ENCODE measurements at regions not wholly inside any gene's neighbourhood (a gene's known extent, or its start where the extent isn't known, plus 50 kb on each side); places are given as distances from the start of the nearest gene placed in this dataset.

DNA sequence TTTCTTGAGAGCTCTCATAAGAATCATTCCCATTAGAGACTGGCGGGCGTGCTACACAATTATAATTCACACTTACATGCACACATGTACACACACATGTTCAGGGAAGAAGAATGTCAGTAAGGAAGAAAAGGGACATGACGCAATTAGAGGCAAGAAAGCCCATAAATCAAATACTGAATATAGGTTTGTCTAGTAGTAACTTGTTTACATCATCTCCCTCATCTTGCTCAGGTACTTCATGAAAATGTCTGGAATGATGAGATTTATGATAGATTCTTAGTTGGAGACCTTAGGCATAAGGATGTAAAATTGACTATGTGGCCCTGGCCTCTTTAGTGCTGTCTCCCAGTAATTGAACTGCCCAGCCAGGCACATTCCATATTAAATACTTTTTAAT is 628.0 kb upstream of the PCDH20 start:
- no peak for DNase-seq
- no peaks in the 10 kb centered on the region for H3K4me1 ChIP-seq
- TF ChIP-seq, protein P1, sequence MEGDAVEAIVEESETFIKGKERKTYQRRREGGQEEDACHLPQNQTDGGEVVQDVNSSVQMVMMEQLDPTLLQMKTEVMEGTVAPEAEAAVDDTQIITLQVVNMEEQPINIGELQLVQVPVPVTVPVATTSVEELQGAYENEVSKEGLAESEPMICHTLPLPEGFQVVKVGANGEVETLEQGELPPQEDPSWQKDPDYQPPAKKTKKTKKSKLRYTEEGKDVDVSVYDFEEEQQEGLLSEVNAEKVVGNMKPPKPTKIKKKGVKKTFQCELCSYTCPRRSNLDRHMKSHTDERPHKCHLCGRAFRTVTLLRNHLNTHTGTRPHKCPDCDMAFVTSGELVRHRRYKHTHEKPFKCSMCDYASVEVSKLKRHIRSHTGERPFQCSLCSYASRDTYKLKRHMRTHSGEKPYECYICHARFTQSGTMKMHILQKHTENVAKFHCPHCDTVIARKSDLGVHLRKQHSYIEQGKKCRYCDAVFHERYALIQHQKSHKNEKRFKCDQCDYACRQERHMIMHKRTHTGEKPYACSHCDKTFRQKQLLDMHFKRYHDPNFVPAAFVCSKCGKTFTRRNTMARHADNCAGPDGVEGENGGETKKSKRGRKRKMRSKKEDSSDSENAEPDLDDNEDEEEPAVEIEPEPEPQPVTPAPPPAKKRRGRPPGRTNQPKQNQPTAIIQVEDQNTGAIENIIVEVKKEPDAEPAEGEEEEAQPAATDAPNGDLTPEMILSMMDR (IDR thresholded peaks at IDR 0.05), result no peak
- H3K4me3 ChIP-seq, result no peak overlapping the region
- no peaks in the 10 kb centered on the region for H3K27me3 ChIP-seq
- H3K9me3 ChIP-seq, result no peaks in the 10 kb centered on the region
- no peak overlapping the region for H3K27ac ChIP-seq
- intact Hi-C loops (cut with DNase I), result no loop called here
- H3K9ac ChIP-seq (ENCODE audit: low read depth in 2 of 2, low read length in 2 of 2), result no peak overlapping the region
- H3K36me3 ChIP-seq, result no peaks in the 10 kb centered on the region

DNA sequence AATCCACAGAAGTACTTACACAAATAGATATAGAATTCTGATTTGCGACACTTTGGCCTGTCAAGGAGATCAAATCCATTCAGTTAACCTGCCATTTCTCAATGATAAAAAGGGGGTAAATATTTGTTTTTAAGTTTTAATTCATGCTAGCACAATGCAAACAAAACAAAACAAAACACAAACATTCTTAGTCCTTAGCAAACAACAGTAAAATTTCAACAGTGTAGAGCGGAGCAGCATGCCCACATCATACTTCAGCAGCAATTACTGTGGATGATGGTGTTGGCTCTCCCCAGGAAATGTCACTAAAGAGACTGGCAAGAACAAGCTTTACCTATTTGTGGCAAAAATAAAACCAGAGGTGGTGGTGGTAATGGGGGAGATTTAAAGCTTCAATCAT is 625.2 kb upstream of the PCDH20 start:
- no peaks in the 10 kb centered on the region for H3K36me3 ChIP-seq
- intact Hi-C loops (cut with DNase I), result no loop called here
- no peaks in the 10 kb centered on the region for H3K4me1 ChIP-seq
- no peaks in the 10 kb centered on the region for H3K27me3 ChIP-seq
- no peaks in the 10 kb centered on the region for H3K9me3 ChIP-seq
- H3K27ac ChIP-seq, result no peak overlapping the region
- no peak for DNase-seq
- no peak overlapping the region for H3K9ac ChIP-seq (ENCODE audit: low read depth in 2 of 2, low read length in 2 of 2)
- no peak overlapping the region for H3K4me3 ChIP-seq
- TF ChIP-seq, protein P1 (IDR thresholded peaks at IDR 0.05), result no peak

DNA sequence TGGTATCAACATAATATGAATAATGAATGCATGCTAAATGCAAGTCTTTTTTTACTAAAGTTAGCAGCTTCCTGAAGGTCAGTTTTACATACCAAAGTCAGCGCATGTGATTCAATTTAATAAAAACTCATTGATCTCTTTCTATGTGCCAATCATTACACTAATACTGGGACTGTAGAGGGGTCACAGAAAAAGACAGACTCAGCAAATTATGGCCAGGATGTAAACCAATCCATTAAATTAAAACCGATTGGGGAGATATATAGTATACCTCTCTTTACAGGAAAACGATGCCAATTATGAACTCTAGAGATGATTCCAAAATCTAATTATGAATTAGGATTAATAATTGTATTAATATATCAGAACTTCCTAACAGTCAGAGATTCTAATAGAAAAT is 624.4 kb upstream of the PCDH20 start:
- Histone ChIP-seq H3K27ac (no peak overlapping the region), H3K4me1 (no peaks in the 10 kb centered on the region), H3K27me3 (no peaks in the 10 kb centered on the region), H3K9me3 (no peaks in the 10 kb centered on the region), H3K36me3 (no peaks in the 10 kb centered on the region), H3K4me3 (no peak overlapping the region), H3K9ac (ENCODE audit: low read depth in 2 of 2, low read length in 2 of 2) (no peak overlapping the region)
- TF ChIP-seq, protein P1 (IDR thresholded peaks at IDR 0.05), result no peak
- intact Hi-C loops (cut with DNase I), result no loop called here
- no peak for DNase-seq

DNA sequence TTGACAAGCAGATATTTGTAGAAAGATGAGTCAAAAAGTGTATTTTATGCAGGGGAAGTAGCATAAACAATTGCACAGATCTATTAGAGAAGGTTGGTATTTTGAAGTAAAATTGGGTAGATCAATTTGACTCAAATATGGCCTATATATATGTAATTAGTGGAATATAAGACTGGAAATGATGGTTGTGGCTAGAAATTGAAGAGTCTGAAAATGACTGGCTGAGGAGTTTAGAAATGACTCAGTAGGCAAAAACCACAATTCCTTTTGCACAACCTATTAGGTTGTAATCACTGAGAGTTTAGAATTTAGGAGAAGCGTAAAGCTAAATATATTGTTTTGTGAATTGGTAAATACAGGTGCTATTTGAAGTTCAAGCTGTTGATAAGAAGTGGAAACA is 622.6 kb upstream of the PCDH20 start:
- Histone ChIP-seq H3K4me3 (no peak overlapping the region), H3K27ac (no peak overlapping the region), H3K27me3 (no peaks in the 10 kb centered on the region), H3K36me3 (no peaks in the 10 kb centered on the region), H3K4me1 (no peaks in the 10 kb centered on the region), H3K9me3 (no peaks in the 10 kb centered on the region), H3K9ac (ENCODE audit: low read depth in 2 of 2, low read length in 2 of 2) (no peak overlapping the region)
- no peak for DNase-seq
- intact Hi-C loops (cut with DNase I), result no loop called here
- TF ChIP-seq, protein P1 (IDR thresholded peaks at IDR 0.05), result no peak

DNA sequence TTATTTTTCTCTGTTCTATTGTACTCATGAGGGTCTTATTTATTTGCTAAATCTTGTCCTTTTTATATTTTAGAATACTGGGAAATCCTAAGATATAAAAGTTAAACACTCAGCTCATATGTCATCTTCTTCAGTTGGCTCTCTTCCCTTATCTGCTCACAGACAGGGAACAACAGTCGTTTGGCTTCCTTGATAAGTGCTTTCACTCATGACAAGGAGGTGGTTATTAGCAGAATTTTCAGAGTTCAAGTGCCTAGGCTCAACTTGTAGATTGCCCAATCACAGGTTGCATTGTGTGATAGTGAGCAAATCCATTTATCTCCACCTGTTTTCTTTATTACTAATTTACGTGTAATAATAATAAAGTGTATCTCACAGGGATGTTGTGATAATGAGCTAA is 620.3 kb upstream of the PCDH20 start:
- Histone ChIP-seq H3K9me3 (no peaks in the 10 kb centered on the region), H3K36me3 (no peaks in the 10 kb centered on the region), H3K27ac (no peak overlapping the region), H3K9ac (ENCODE audit: low read depth in 2 of 2, low read length in 2 of 2) (no peak overlapping the region), H3K27me3 (no peaks in the 10 kb centered on the region), H3K4me1 (no peaks in the 10 kb centered on the region), H3K4me3 (no peak overlapping the region)
- TF ChIP-seq, protein P1 (IDR thresholded peaks at IDR 0.05), result no peak
- intact Hi-C loops (cut with DNase I), result no loop called here
- no peak for DNase-seq

DNA sequence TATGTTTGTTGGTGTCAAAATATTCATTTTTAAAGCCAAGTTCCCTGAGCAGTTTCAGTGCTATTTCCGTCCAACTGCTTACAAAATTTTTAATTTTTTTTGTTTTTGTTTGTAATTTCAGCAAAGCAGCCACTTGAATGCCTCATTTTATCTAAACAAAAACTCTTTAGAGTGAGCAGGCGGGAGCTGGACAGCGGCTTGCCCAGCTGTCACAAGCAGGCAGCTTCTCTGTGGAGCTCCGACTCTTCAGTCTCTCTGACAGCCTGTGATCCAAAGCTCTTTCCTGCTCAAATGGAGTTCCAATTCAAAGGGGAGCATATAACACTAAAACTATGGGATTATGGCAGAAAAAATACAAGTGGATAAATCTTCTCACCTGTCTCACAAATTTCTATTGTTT is 618.3 kb upstream of the PCDH20 start:
- intact Hi-C loops (cut with DNase I), result no loop called here
- Histone ChIP-seq H3K27ac (no peak overlapping the region), H3K4me3 (no peak overlapping the region), H3K9ac (ENCODE audit: low read depth in 2 of 2, low read length in 2 of 2) (no peak overlapping the region), H3K36me3 (no peaks in the 10 kb centered on the region), H3K4me1 (no peaks in the 10 kb centered on the region), H3K9me3 (no peaks in the 10 kb centered on the region), H3K27me3 (no peaks in the 10 kb centered on the region)
- DNase-seq, result no peak
- TF ChIP-seq, protein P1 (IDR thresholded peaks at IDR 0.05), result no peak

Data from colonic mucosa (tissue), 4 donors.